Thoracic aorta (tissue), 2 donors: ENCODE measurements at regions not wholly inside any gene's neighbourhood (a gene's known extent, or its start where the extent isn't known, plus 50 kb on each side); places are given as distances from the start of the nearest gene placed in this dataset.

Experiments used
- ATAC-seq: fragments of 150-250 bp; one replicate; pipeline ENCODE4 v1.8.0; 2017; ENCODE audit warnings: low read depth; ENCODE audit not compliant: insufficient number of reproducible peaks, low FRiP score
- DNase-seq: peaks from one replicate; pipeline ENCODE4 v3.0.0-alpha.2; 2020; ENCODE audit warnings: low spot score
- H3K27ac ChIP-seq, 2 donors: fragments of 200-600 bp; sonication (generic); 1 replicate in 1 of 2; 2 replicates in 1 of 2; pipeline ENCODE4 v1.5.1; 2016; ENCODE audit warnings: mild to moderate bottlenecking in 2 of 2, moderate library complexity in 2 of 2
- H3K27me3 ChIP-seq: fragments of 200-600 bp; sonication (generic); replicated peaks from 2 replicates; pipeline ENCODE4 v1.6.0; 2016; ENCODE audit warnings: mild to moderate bottlenecking; ENCODE audit not compliant: insufficient read depth
- H3K36me3 ChIP-seq: fragments of 200-600 bp; sonication (generic); one replicate; pipeline ENCODE4 v1.5.1; 2016
- H3K4me1 ChIP-seq, 2 donors: fragments of 200-600 bp; sonication (generic); 1 replicate in 1 of 2; 2 replicates in 1 of 2; pipeline versions ENCODE4 v1.5.1 to v1.6.0; 2016; ENCODE audit warnings: low read depth in 2 of 2, mild to moderate bottlenecking in 1 of 2; ENCODE audit not compliant: control insufficient read depth in 1 of 2
- H3K4me3 ChIP-seq: fragments of 200-600 bp; sonication (generic); 2 replicates; pipeline ENCODE4 v1.5.1; 2016; ENCODE audit warnings: mild to moderate bottlenecking
- H3K9me3 ChIP-seq: fragments of 200-600 bp; sonication (generic); 2 replicates; pipeline ENCODE4 v1.5.1; 2016
- TF ChIP-seq, protein P1 (sequence below): fragments of 200-600 bp; sonication (generic); IDR thresholded peaks from one replicate; pipeline ENCODE4 v1.5.1; 2019; ENCODE audit warnings: antibody characterized with exemption

DNA sequence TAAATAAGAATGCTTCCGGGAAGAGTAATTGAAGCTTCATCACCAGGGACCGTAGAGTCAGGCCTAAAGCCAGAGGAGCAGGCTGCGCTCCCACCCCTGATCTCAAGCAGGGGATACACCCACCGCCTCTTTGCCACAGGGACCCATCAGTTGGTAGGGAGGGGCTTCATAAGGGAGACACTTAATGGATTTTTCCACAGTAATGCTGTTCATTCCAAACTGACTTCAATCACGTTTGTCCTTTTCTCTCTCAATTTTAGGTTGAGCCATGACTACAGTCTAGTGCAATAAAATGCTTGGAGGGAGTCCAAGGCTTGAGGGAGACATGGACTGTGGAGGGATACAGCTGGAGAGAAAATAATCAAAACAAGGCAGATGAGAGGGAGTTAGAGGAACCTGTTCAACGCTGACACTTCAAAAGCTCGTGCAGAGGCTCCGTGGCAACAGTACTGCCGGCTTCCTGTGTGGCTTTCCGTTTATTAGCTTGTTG, 111.5 kb downstream of the SEC16B start:
- Histone ChIP-seq H3K36me3 (no peaks in the 10 kb centered on the region), H3K4me3 (no peak overlapping the region), H3K27ac (no peak overlapping the region), H3K9me3 (no peaks in the 10 kb centered on the region), H3K4me1 (no peaks in the 10 kb centered on the region), H3K27me3 (no peaks in the 10 kb centered on the region)
- DNase-seq, result no peak
- TF ChIP-seq, protein P1, sequence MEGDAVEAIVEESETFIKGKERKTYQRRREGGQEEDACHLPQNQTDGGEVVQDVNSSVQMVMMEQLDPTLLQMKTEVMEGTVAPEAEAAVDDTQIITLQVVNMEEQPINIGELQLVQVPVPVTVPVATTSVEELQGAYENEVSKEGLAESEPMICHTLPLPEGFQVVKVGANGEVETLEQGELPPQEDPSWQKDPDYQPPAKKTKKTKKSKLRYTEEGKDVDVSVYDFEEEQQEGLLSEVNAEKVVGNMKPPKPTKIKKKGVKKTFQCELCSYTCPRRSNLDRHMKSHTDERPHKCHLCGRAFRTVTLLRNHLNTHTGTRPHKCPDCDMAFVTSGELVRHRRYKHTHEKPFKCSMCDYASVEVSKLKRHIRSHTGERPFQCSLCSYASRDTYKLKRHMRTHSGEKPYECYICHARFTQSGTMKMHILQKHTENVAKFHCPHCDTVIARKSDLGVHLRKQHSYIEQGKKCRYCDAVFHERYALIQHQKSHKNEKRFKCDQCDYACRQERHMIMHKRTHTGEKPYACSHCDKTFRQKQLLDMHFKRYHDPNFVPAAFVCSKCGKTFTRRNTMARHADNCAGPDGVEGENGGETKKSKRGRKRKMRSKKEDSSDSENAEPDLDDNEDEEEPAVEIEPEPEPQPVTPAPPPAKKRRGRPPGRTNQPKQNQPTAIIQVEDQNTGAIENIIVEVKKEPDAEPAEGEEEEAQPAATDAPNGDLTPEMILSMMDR, result no peak
- ATAC-seq, result no peak

DNA sequence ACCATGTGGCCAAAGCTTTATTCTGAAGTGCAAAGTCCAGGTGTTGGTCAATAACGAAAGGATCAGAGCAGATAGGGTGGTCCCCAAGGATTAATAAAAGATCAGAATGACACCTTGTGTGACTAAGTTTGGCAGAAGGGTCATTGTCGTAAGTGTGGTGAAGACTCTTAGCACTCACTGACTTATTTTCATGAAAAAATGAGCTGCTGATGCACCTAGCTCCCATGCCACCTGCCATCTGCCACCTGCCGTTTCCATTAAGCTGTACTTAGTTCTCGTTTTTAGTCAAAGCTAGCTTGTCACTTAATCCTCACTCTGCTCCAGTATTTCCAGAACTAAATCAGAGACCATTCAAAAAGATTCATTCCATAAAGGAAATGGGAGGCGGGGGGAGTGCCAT, 112.6 kb downstream of the SEC16B start:
- H3K36me3 ChIP-seq, result no peaks in the 10 kb centered on the region
- no peak overlapping the region for H3K4me3 ChIP-seq
- H3K27ac ChIP-seq, result no peak overlapping the region
- TF ChIP-seq, protein P1, result no peak
- DNase-seq (no peak), ATAC-seq (no peak)
- H3K27me3 ChIP-seq, result no peaks in the 10 kb centered on the region
- no peaks in the 10 kb centered on the region for H3K4me1 ChIP-seq
- no peaks in the 10 kb centered on the region for H3K9me3 ChIP-seq

DNA sequence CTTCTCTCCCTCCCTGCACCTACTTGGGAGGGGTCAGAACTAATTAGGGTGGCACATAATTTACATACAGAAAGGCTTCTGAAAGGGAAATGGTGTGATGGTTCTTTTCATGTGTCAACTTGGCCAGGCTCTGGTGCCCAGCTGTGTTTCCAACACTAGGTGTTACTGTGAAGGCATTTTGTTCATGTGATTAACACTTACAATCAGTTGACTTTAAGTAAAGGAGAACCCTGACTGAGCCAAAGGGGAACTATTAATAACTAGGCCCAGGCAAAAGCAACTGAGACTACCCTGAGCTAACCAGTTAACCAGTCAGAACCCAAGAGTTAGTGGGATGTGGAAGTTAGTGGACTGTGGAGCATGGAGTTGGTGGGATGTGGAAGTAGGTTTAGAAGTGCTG, 114.9 kb downstream of the SEC16B start:
- no peak overlapping the region for H3K27ac ChIP-seq
- H3K9me3 ChIP-seq, result no peaks in the 10 kb centered on the region
- no peak for ATAC-seq
- DNase-seq, result no peak
- no peaks in the 10 kb centered on the region for H3K27me3 ChIP-seq
- H3K4me1 ChIP-seq, result no peaks in the 10 kb centered on the region
- TF ChIP-seq, protein P1, result no peak
- H3K36me3 ChIP-seq, result no peaks in the 10 kb centered on the region
- H3K4me3 ChIP-seq, result no peak overlapping the region

DNA sequence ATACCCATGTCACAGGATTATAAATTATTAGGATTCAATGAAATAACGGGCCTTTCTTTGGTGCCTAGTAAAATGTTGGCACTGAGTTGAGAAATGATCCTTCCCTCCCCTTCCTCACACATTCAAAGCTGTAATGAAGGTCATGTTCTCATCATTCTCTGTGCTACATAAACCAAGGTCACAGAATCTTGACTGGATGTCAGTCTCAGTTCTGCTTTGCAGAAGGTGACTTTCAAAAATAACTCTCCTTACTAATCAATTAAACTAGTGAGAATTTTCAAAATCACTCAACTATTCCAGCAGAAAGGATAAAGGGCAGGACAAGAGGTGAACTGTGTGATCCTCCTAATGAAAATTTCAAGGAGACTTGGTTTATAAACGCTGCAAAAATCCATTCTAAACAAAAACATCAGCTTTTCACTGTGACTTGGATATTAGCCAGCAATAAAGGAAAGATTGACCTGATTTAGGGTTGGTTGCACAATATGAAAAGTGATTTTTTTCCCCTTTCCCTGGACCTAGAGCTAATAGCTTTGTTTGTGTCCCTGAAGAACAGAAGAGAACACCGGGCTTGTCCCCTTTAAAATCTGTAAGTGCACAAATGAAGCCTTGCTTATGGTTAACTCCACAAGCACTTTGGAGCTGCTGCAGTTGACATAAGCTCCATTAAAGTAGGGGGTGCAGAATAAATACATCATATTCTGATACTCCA, 120.1 kb downstream of the SEC16B start:
- TF ChIP-seq, protein P1, result no peak
- no peaks in the 10 kb centered on the region for H3K36me3 ChIP-seq
- H3K27me3 ChIP-seq, result no peaks in the 10 kb centered on the region
- no peak overlapping the region for H3K4me3 ChIP-seq
- H3K9me3 ChIP-seq, result no peaks in the 10 kb centered on the region
- no peak overlapping the region for H3K27ac ChIP-seq
- no peaks in the 10 kb centered on the region for H3K4me1 ChIP-seq
- no peak for ATAC-seq
- no peak for DNase-seq

DNA sequence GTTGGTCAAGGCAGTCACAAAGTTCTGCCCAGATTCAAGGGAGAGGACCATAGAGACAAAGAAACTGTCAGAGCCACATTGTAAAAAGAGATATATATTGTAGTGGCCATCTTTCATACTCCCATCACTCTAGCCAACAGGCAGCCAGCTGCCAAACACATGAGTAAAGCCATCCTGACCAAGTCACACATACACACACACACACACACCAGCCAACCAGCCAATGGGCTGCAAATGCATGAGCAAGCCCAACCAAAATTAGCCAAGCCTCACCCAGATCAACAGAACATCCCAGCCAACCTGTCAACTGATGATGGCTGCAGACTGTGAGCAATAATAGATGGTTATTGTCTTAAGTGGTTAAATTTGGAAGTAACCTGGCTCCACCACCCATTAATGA, 120.7 kb downstream of the SEC16B start:
- DNase-seq, result no peak
- Histone ChIP-seq H3K9me3 (no peaks in the 10 kb centered on the region), H3K4me3 (no peak overlapping the region), H3K36me3 (no peaks in the 10 kb centered on the region), H3K4me1 (no peaks in the 10 kb centered on the region), H3K27me3 (no peaks in the 10 kb centered on the region), H3K27ac (no peak overlapping the region)
- TF ChIP-seq, protein P1, result no peak
- no peak for ATAC-seq
